ENCODE measurements at regions not wholly inside any gene's neighbourhood (a gene's known extent, or its start where the extent isn't known, plus 50 kb on each side); places are given as distances from the start of the nearest gene placed in this dataset.

GRCh38 chr4:161256172-161256571 is 907.6 kb downstream of the FSTL5 start:
- TF ChIP-seq CTCF (conservative IDR thresholded peaks at IDR 0.05; ENCODE audit: low read depth, low read length) (no peak), EZH2 (IDR thresholded peaks at IDR 0.05; ENCODE audit: low read length, unreplicated experiment) (no peak)

Measured in PC-3 (cell line).